ENCODE measurements at regions not wholly inside any gene's neighbourhood (a gene's known extent, or its start where the extent isn't known, plus 50 kb on each side); places are given as distances from the start of the nearest gene placed in this dataset.

DNA sequence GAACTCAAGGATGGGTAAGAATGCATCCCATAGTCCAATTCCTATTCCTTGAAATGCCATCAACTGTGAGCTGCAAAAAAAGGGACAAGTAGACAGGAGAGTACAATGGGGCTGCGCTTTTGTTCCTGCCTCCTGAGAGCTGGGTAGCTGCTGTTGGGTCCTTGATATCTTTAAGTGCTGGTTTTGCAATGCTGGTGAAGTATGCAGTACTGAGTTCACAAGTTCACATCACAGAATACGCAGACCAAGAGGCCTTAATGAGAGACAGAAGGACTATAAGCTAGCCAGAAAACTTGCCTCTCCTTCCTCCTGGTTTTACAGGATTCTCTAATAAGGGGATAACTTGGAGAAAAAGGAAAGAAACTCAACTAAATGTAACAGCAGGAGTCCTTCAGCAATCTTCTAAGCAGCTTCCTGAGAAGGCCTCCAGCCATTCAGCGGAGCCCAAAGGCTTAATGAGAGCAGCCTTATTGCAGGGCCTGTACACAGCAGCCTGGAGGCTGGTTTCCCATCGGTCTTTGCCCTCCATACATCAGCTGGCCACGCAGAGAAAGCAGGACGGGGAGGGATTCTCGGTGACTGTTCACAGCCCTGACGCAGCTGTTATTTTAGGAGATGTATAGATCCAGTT lies 293.1 kb downstream of the CDCA7 start:
- no peak for DNase-seq
- Mint-ChIP-seq H3K27me3 (ENCODE audit: unreplicated experiment) (no peaks in the 10 kb centered on the region), H3K4me1 (ENCODE audit: low read depth, unreplicated experiment) (no peaks in the 10 kb centered on the region), H3K27ac (ENCODE audit: unreplicated experiment) (no peak overlapping the region), H3K4me3 (ENCODE audit: low read depth, unreplicated experiment) (no peak overlapping the region), H3K36me3 (ENCODE audit: insufficient read depth, unreplicated experiment) (no peaks in the 10 kb centered on the region), H3K9me3 (ENCODE audit: low read depth, unreplicated experiment) (no peaks in the 10 kb centered on the region)
- CTCF ChIA-PET: no interaction called here
- TF ChIP-seq, protein P1, sequence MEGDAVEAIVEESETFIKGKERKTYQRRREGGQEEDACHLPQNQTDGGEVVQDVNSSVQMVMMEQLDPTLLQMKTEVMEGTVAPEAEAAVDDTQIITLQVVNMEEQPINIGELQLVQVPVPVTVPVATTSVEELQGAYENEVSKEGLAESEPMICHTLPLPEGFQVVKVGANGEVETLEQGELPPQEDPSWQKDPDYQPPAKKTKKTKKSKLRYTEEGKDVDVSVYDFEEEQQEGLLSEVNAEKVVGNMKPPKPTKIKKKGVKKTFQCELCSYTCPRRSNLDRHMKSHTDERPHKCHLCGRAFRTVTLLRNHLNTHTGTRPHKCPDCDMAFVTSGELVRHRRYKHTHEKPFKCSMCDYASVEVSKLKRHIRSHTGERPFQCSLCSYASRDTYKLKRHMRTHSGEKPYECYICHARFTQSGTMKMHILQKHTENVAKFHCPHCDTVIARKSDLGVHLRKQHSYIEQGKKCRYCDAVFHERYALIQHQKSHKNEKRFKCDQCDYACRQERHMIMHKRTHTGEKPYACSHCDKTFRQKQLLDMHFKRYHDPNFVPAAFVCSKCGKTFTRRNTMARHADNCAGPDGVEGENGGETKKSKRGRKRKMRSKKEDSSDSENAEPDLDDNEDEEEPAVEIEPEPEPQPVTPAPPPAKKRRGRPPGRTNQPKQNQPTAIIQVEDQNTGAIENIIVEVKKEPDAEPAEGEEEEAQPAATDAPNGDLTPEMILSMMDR (IDR thresholded peaks at IDR 0.05; ENCODE audit: unreplicated experiment): no peak
- intact Hi-C loops (cut with micrococcal nuclease; ENCODE audit: unreplicated experiment): no loop called here
- no TSS peak for BruUV-seq (replicated peaks)

DNA sequence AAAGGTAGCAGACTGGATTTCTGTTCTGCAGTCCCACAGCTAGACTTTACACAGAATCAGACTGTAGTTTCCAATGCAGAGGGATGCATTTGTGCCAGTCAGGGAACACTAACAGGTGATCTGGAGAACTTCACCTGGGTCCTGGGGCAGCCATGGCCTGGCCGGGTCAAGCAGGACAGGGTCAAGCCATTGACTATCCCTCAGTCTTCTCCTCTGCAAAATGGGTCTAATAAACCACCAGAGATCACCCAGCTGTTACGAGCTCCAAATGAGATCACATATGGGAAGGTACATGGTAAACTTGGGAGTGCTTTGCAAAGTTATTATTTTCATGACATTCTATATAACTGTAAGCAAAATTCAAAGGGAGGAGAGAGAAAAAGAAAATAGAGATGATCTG lies 294.1 kb downstream of the CDCA7 start:
- intact Hi-C loops (cut with micrococcal nuclease; ENCODE audit: unreplicated experiment): no loop called here

DNA sequence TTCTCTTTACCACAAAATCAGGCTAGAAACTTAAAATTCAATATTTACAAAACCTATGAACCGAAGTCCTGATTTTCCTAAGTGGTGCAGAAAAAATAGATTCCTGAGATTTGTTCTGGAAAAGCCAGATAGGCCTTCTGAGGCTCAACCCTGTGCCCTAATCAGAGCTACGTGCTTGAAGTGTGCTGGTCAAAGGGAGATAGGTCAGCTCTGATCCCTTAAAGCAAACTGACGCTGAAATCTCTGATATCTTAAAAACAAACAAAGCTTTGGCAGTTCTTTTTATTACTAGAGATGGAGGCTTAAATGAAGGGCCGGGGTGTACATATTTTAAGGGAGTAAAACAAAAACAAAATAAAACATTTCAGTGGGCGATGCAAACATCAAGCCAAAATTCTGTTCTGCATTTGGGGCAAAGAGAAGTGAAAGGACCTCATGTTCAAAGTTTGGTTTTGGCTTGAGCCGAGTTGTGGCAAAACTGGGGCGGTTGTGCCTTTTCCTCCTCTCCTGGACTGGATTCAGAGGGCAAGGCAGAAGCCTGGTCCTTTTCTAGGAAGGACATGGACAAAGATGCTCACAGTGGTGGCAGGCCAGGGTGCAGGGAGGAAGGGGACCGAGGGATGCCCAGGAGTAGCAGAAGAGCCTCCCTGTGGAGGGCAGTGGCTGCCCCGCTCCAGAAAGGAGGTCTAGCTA lies 295.0 kb downstream of the CDCA7 start:
- Mint-ChIP-seq H3K36me3 (ENCODE audit: insufficient read depth, unreplicated experiment) (no peaks in the 10 kb centered on the region), H3K9me3 (ENCODE audit: low read depth, unreplicated experiment) (no peaks in the 10 kb centered on the region), H3K27me3 (ENCODE audit: unreplicated experiment) (no peaks in the 10 kb centered on the region), H3K27ac (ENCODE audit: unreplicated experiment) (no peak overlapping the region), H3K4me1 (ENCODE audit: low read depth, unreplicated experiment) (no peaks in the 10 kb centered on the region), H3K4me3 (ENCODE audit: low read depth, unreplicated experiment) (no peak overlapping the region)
- CTCF ChIA-PET: no interaction called here
- TF ChIP-seq, protein P1 (IDR thresholded peaks at IDR 0.05; ENCODE audit: unreplicated experiment): no peak
- BruUV-seq (replicated peaks): no TSS peak
- intact Hi-C loops (cut with micrococcal nuclease; ENCODE audit: unreplicated experiment): no loop called here
- DNase-seq: no peak

More for the DNA sequence above, 294.1 kb downstream of the CDCA7 start:
- CTCF ChIA-PET: interaction anchor here (0.6 kb wide), 1 partner anchor 293 kb away, joined by 4 read pairs; no protein-coding TSS in a partner anchor
- Mint-ChIP-seq H3K27ac (ENCODE audit: unreplicated experiment) (no peak overlapping the region), H3K9me3 (ENCODE audit: low read depth, unreplicated experiment) (no peaks in the 10 kb centered on the region), H3K27me3 (ENCODE audit: unreplicated experiment) (no peaks in the 10 kb centered on the region), H3K4me3 (ENCODE audit: low read depth, unreplicated experiment) (no peak overlapping the region), H3K4me1 (ENCODE audit: low read depth, unreplicated experiment) (no peaks in the 10 kb centered on the region), H3K36me3 (ENCODE audit: insufficient read depth, unreplicated experiment) (no peaks in the 10 kb centered on the region)
- no peak for DNase-seq
- TF ChIP-seq, protein P1 (IDR thresholded peaks at IDR 0.05; ENCODE audit: unreplicated experiment): no peak
- BruUV-seq (replicated peaks): no TSS peak

DNA sequence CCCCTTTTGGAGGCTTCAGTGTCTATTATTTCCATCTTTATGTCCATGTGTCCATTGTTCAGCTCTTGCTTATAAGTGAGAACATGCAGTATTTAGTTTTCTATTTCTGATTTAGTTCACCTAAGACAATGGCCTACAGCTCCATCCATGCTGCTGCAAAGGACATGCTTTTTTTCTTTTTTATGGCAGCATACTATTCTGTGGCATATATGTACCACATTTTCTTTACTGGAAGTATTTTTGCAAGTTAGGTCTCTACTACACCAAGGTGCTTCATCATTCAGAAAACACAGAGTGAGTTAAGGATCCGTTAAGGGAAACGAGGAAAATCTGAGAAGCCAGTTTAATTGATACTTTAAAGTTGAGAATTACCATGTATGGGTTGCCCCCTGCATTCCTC lies 297.2 kb downstream of the CDCA7 start:
- Mint-ChIP-seq H3K4me1 (ENCODE audit: low read depth, unreplicated experiment) (no peaks in the 10 kb centered on the region), H3K4me3 (ENCODE audit: low read depth, unreplicated experiment) (no peak overlapping the region), H3K27ac (ENCODE audit: unreplicated experiment) (no peak overlapping the region), H3K27me3 (ENCODE audit: unreplicated experiment) (no peaks in the 10 kb centered on the region), H3K36me3 (ENCODE audit: insufficient read depth, unreplicated experiment) (no peaks in the 10 kb centered on the region), H3K9me3 (ENCODE audit: low read depth, unreplicated experiment) (no peaks in the 10 kb centered on the region)
- intact Hi-C loops (cut with micrococcal nuclease; ENCODE audit: unreplicated experiment): no loop called here
- no peak for DNase-seq
- TF ChIP-seq, protein P1 (IDR thresholded peaks at IDR 0.05; ENCODE audit: unreplicated experiment): no peak
- BruUV-seq (replicated peaks): no TSS peak
- CTCF ChIA-PET: no interaction called here
